ENCODE measurements at regions not wholly inside any gene's neighbourhood (a gene's known extent, or its start where the extent isn't known, plus 50 kb on each side); places are given as distances from the start of the nearest gene placed in this dataset.

DNA sequence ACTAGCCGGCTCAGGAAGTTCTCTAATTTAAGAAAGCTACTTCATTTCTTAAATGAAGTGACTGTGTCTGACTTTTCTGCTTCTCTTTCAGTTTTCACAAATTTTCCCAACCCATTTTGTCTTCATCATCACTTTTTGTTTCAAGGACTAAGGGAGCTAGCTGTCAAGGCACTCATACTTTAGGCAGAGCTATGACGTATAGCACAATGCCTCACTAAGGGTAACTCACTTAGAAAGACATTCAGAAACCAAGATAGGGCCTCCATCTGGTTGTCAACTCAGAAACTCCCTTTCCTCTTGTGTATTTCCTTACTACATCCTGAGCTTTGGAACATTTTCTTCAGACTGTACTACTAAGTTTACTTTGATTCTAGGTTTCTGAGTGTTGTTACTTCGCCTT lies 397.9 kb downstream of the TOX3 start:
- TF ChIP-seq EZH2 (IDR thresholded peaks at IDR 0.05) (no peak), POLR2AphosphoS5 (IDR thresholded peaks at IDR 0.05; ENCODE audit: borderline replicate concordance, low read depth, low read length) (no peak), FOXP2 (optimal IDR thresholded peaks at IDR 0.05; ENCODE audit: control extremely low read depth, extremely low read length, insufficient read depth) (no peak)

Measured in SK-N-MC (cell line).